HepG2 (cell line): ENCODE measurements at regions not wholly inside any gene's neighbourhood (a gene's known extent, or its start where the extent isn't known, plus 50 kb on each side); places are given as distances from the start of the nearest gene placed in this dataset.

Experiments used
- MLXIP ChIP-seq: sonication (generic); formaldehyde crosslinking; IDR thresholded peaks from 2 replicates; pipeline ENCODE4 v1.9.0; 2021; ENCODE audit warnings: missing genetic modification reagents, borderline replicate concordance
- NKX3-1 ChIP-seq: sonication (generic); formaldehyde crosslinking; IDR thresholded peaks from 2 replicates; pipeline ENCODE4 v1.5.0; 2020; ENCODE audit warnings: missing genetic modification reagents
- RARG ChIP-seq: sonication (generic); formaldehyde crosslinking; IDR thresholded peaks from 2 replicates; pipeline ENCODE4 v1.4.0; 2020; ENCODE audit warnings: low read depth, mild to moderate bottlenecking, missing genetic modification reagents
- ZC3H4 ChIP-seq: sonication (generic); formaldehyde crosslinking; IDR thresholded peaks from 2 replicates; pipeline ENCODE4 v1.4.0; 2020; ENCODE audit warnings: missing genetic modification reagents, borderline replicate concordance
- ZMYM4 ChIP-seq: sonication (generic); formaldehyde crosslinking; IDR thresholded peaks from 2 replicates; pipeline ENCODE4 v1.8.1; 2023; ENCODE audit warnings: mild to moderate bottlenecking, missing genetic modification reagents
- ZNF142 ChIP-seq: sonication (generic); formaldehyde crosslinking; IDR thresholded peaks from 2 replicates; pipeline ENCODE4 v1.4.0; 2020; ENCODE audit warnings: missing genetic modification reagents

GRCh38 chr2:182548031-182548950, 121.5 kb upstream of the PDE1A start (continued):
- no peak for TF ChIP-seq RARG
- no peak for TF ChIP-seq ZMYM4 (CRISPR knock-in tag)
- no peak for TF ChIP-seq ZNF142 (CRISPR knock-in tag)
- TF ChIP-seq ZC3H4, result no peak
- TF ChIP-seq MLXIP (CRISPR knock-in tag), result no peak
- no peak for TF ChIP-seq NKX3-1
- TF ChIP-seq, all 625 proteins: peak for 0
